ENCODE measurements at regions not wholly inside any gene's neighbourhood (a gene's known extent, or its start where the extent isn't known, plus 50 kb on each side); places are given as distances from the start of the nearest gene placed in this dataset.

DNA sequence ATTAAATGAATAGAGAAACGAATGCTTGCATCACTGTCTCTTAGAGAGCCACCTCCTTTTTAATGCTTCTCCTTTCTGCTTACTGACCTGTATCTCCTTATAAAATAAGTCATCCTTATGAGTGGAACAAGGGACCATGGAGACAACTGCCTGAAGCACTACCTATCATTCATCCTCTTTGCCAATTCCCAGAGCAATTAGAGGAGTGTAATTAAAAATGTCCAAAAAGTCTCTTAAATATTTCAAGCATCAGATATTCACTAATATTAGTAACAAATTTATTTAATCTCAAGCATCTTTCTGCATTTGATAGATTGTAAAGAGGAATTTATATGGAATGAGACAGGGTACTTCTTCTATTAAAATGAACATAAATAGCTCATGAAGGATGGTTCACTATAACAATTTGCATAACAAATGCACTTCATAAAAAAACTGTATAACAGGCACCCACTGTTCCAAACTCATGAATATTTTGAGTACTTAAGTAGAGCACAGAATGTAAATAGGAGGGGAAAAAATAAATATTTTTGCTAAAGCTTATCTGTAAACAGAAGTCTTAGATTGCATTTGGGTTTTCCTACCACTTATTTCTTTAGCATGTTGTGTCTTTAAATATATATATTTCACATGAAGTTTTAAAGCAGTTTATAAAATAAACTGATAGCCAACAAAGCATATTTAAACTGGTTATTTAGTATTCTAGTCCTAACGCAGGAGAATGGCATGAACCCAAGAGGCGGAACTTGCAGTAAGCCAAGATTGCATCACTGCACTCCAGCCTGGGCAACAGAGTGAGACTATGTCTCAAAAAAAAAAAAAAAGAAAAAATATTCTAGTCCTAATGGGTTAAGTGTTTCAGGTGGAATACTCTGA, 269.3 kb downstream of the TBL1XR1 start:
- TF ChIP-seq, protein P1, sequence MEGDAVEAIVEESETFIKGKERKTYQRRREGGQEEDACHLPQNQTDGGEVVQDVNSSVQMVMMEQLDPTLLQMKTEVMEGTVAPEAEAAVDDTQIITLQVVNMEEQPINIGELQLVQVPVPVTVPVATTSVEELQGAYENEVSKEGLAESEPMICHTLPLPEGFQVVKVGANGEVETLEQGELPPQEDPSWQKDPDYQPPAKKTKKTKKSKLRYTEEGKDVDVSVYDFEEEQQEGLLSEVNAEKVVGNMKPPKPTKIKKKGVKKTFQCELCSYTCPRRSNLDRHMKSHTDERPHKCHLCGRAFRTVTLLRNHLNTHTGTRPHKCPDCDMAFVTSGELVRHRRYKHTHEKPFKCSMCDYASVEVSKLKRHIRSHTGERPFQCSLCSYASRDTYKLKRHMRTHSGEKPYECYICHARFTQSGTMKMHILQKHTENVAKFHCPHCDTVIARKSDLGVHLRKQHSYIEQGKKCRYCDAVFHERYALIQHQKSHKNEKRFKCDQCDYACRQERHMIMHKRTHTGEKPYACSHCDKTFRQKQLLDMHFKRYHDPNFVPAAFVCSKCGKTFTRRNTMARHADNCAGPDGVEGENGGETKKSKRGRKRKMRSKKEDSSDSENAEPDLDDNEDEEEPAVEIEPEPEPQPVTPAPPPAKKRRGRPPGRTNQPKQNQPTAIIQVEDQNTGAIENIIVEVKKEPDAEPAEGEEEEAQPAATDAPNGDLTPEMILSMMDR (conservative IDR thresholded peaks at IDR 0.05) = no peak
- no peak for TF ChIP-seq EZH2 (IDR thresholded peaks at IDR 0.05; ENCODE audit: low read depth)

Data from PC-9 (cell line).